H1 (cell line): ENCODE measurements at regions not wholly inside any gene's neighbourhood (a gene's known extent, or its start where the extent isn't known, plus 50 kb on each side); places are given as distances from the start of the nearest gene placed in this dataset.

ENCODE experiments used
- CTCF ChIA-PET: fragments of 300-600 bp; sonication (Branson Sonifier 250); formaldehyde crosslinking; loops from one replicate; lab custom pipeline; 2021; ENCODE audit not compliant: partially characterized antibody; lab: Charles Lee
- POLR2A ChIA-PET: fragments of 300-600 bp; sonication (Branson Sonifier 250); formaldehyde crosslinking; loops from one replicate; lab custom pipeline; 2021; ENCODE audit warnings: inconsistent platforms; ENCODE audit not compliant: partially characterized antibody; lab: Charles Lee
- DNase-seq, 2 experiments: peaks; one replicate each; pipeline versions ENCODE4 v3.0.0 to v3.0.0-alpha.2; 2010 to 2022; ENCODE audit warnings: low spot score in 2 of 2, low read depth in 1 of 2, mixed read lengths in 1 of 2
- FAIRE-seq: peaks from 2 replicates; lab custom pipeline; 2011; peaks lifted over from hg19 to GRCh38; lab: Jason Lieb, UNC
- H2AFZ ChIP-seq: 2 replicates; pipeline ENCODE4 v1.8.1; 2012; ENCODE audit warnings: low read length, inconsistent platforms
- H2AK5ac ChIP-seq: 2 replicates; pipeline ENCODE4 v1.6.1; 2013; ENCODE audit warnings: low read depth, low read length
- H2BK120ac ChIP-seq: replicated peaks from 2 replicates; pipeline ENCODE3; 2013; ENCODE audit warnings: low read depth, low read length, inconsistent platforms
- H2BK12ac ChIP-seq: 2 replicates; pipeline ENCODE4 v1.6.1; 2013; ENCODE audit warnings: low read depth, low read length
- H2BK15ac ChIP-seq: 2 replicates; pipeline ENCODE4 v1.6.1; 2013; ENCODE audit warnings: low read length
- H2BK20ac ChIP-seq: 2 replicates; pipeline ENCODE4 v1.6.1; 2013; ENCODE audit warnings: low read length
- H2BK5ac ChIP-seq: 2 replicates; pipeline ENCODE4 v1.6.1; 2013; ENCODE audit warnings: low read depth, low read length
- H3K14ac ChIP-seq: 2 replicates; pipeline ENCODE4 v1.6.1; 2013; ENCODE audit warnings: inconsistent platforms; ENCODE audit not compliant: insufficient read length
- H3K18ac ChIP-seq: 2 replicates; pipeline ENCODE4 v1.6.1; 2013; ENCODE audit warnings: low read length; ENCODE audit errors: extremely low read depth
- H3K23ac ChIP-seq: 2 replicates; pipeline ENCODE4 v1.6.1; 2013; ENCODE audit warnings: inconsistent platforms; ENCODE audit not compliant: insufficient read length
- H3K23me2 ChIP-seq: 2 replicates; pipeline ENCODE4 v1.6.1; 2013; ENCODE audit warnings: low read depth, low read length
- H3K27ac ChIP-seq: 2 replicates; pipeline ENCODE4 v1.6.1; 2011; ENCODE audit warnings: low read depth, low read length, inconsistent platforms
- H3K27me3 ChIP-seq, 4 experiments: replicated peaks in 1 of 4; 1 replicate in 1 of 4; 2 replicates in 3 of 4; pipeline versions ENCODE4 v1.6.1 to v1.8.1; 2011 to 2013; ENCODE audit warnings: low read length in 3 of 4, mild to moderate bottlenecking in 3 of 4, inconsistent platforms in 2 of 4, mixed read lengths in 2 of 4, moderate library complexity in 1 of 4; ENCODE audit not compliant: control insufficient read depth in 3 of 4, insufficient read depth in 3 of 4; ENCODE audit errors: extremely low read depth in 1 of 4
- H3K36me3 ChIP-seq, 4 experiments: 2 replicates each; pipeline versions ENCODE4 v1.6.1 to v1.8.1; 2011 to 2013; ENCODE audit warnings: mild to moderate bottlenecking in 4 of 4, low read length in 3 of 4, moderate library complexity in 2 of 4, control low read depth in 1 of 4, inconsistent platforms in 1 of 4; ENCODE audit not compliant: insufficient read depth in 4 of 4, control insufficient read depth in 2 of 4
- H3K4ac ChIP-seq: replicated peaks from 2 replicates; pipeline ENCODE3; 2013; ENCODE audit warnings: low read length, low read depth, mixed read lengths, inconsistent platforms; ENCODE audit not compliant: insufficient read length
- H3K4me1 ChIP-seq, 4 experiments: replicated peaks in 1 of 4; 1 replicate in 1 of 4; 2 replicates in 3 of 4; pipeline versions ENCODE4 v1.6.1 to v1.8.1; 2011 to 2013; ENCODE audit warnings: low read length in 3 of 4, inconsistent platforms in 2 of 4, mixed read lengths in 1 of 4; ENCODE audit not compliant: insufficient read depth in 4 of 4, control insufficient read depth in 3 of 4
- H3K4me2 ChIP-seq, 2 experiments: 2 replicates each; pipeline versions ENCODE4 v1.6.1 to v1.8.1; 2011 to 2013; ENCODE audit warnings: low read depth in 2 of 2, low read length in 2 of 2, control low read depth in 1 of 2, inconsistent platforms in 1 of 2, mild to moderate bottlenecking in 1 of 2; ENCODE audit not compliant: insufficient read depth in 1 of 2
- H3K4me3 ChIP-seq, 4 experiments: fragments of 200-600, 300-600 bp in 1 of 4; sonication (generic), shearing (Covaris generic), sonication (Bioruptor Twin) in 1 of 4; 2 replicates each; pipeline versions ENCODE4 v1.5.1 to v1.8.1; 2011 to 2016; ENCODE audit warnings: low read length in 4 of 4, low read depth in 3 of 4, control low read depth in 2 of 4, inconsistent platforms in 2 of 4, mild to moderate bottlenecking in 2 of 4, mixed read lengths in 1 of 4, moderate library complexity in 1 of 4; ENCODE audit not compliant: insufficient read depth in 2 of 4; ENCODE audit errors: extremely low read depth in 1 of 4
- H3K56ac ChIP-seq: replicated peaks from 2 replicates; pipeline ENCODE3; 2013; ENCODE audit warnings: low read depth, mild to moderate bottlenecking, mixed read lengths, low read length, inconsistent platforms; ENCODE audit not compliant: insufficient read length
- H3K79me1 ChIP-seq: 2 replicates; pipeline ENCODE4 v1.6.1; 2013; ENCODE audit warnings: low read depth, low read length, control low read depth
- H3K79me2 ChIP-seq, 2 experiments: 2 replicates each; pipeline versions ENCODE4 v1.6.1 to v1.8.1; 2012 to 2013; ENCODE audit warnings: low read length in 2 of 2, mild to moderate bottlenecking in 2 of 2, inconsistent platforms in 1 of 2; ENCODE audit not compliant: insufficient read depth in 2 of 2, control insufficient read depth in 1 of 2
- H3K9ac ChIP-seq, 4 experiments: replicated peaks in 1 of 4; 1 replicate in 1 of 4; 2 replicates in 3 of 4; pipeline versions ENCODE4 v1.6.1 to v1.8.1; 2011 to 2013; ENCODE audit warnings: low read depth in 3 of 4, low read length in 3 of 4, control low read depth in 2 of 4, mild to moderate bottlenecking in 2 of 4, moderate library complexity in 2 of 4, inconsistent platforms in 1 of 4; ENCODE audit errors: extremely low read depth in 1 of 4
- H3K9me3 ChIP-seq, 2 experiments: 2 replicates each; pipeline versions ENCODE4 v1.6.1 to v1.8.1; 2012 to 2013; ENCODE audit warnings: mild to moderate bottlenecking in 2 of 2, moderate library complexity in 2 of 2, control low read depth in 1 of 2, inconsistent platforms in 1 of 2, low read depth in 1 of 2, low read length in 1 of 2, mixed read lengths in 1 of 2; ENCODE audit not compliant: insufficient read depth in 2 of 2
- H4K20me1 ChIP-seq, 2 experiments: replicated peaks in 1 of 2; 2 replicates each; pipeline versions ENCODE3 to v1.8.1; 2011 to 2013; ENCODE audit warnings: inconsistent platforms in 2 of 2, low read length in 2 of 2, mild to moderate bottlenecking in 1 of 2; ENCODE audit not compliant: insufficient read depth in 2 of 2, control insufficient read depth in 1 of 2
- H4K5ac ChIP-seq: 2 replicates; pipeline ENCODE4 v1.6.1; 2013; ENCODE audit warnings: low read length, low read depth, mixed read lengths, inconsistent platforms; ENCODE audit not compliant: insufficient read length
- H4K8ac ChIP-seq: 2 replicates; pipeline ENCODE4 v1.8.0; 2013; ENCODE audit warnings: mild to moderate bottlenecking, moderate library complexity, low read length, inconsistent platforms; ENCODE audit not compliant: insufficient read depth; ENCODE audit errors: extremely low read depth
- H4K91ac ChIP-seq: replicated peaks from 2 replicates; pipeline ENCODE3; 2013; ENCODE audit warnings: low read length, mixed read lengths, inconsistent platforms; ENCODE audit not compliant: insufficient read length
- WGBS, 2 experiments: shearing (Covaris generic) in 1 of 2; methylation state at CpG; one replicate each; pipeline versions ENCODE4 v1.1.6 to v1.1.7; 2013 to 2015; ENCODE audit warnings: low lambda C conversion rate in 2 of 2, mixed read lengths in 2 of 2, inconsistent platforms in 1 of 2, low coverage in 1 of 2, missing lambda C conversion rate in 1 of 2; ENCODE audit not compliant: insufficient replicate concordance in 2 of 2, insufficient coverage in 1 of 2, insufficient read length in 1 of 2; ENCODE audit errors: extremely low coverage in 1 of 2, missing lambda C conversion rate in 1 of 2; 5-methylcytosine and 5-hydroxymethylcytosine counted together
- TF ChIP-seq, protein P1 (sequence below): IDR thresholded peaks from 2 replicates; pipeline ENCODE4 v1.6.1; 2012; ENCODE audit warnings: inconsistent platforms

DNA sequence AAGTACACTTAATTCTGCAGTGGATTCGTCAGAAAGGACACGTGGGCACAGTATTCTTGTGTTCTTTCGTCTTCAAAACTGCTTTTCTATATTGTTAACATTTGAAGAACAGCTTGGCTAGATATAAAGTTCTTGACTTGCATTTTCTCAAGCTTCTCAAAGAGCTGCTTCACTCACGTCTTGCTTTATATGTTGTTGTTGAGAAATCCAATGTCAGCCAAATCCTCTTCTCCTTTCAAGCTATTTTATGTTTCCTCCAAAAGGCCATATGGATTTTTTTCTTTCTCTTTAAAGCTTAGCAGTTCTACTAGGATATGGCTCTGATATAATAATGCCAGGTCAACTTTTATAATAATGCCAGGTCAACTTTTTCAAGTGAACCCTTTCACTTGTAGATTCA, 65.5 kb upstream of the CYP1B1 start:
- Histone ChIP-seq H3K27ac (no peak overlapping the region), H2BK15ac (no peak overlapping the region), H2AK5ac (no peak overlapping the region), H4K5ac (no peak overlapping the region), H2AFZ (no peak overlapping the region), H2BK12ac (no peak overlapping the region), H3K23me2 (peaks cover 3% of the 10 kb centered on the region; the same call in 1 of the 2 replicates), H2BK5ac (no peak overlapping the region), H3K4me1 (peaks cover 0 to 2% (median under 1%) of the 10 kb centered on the region in 4 experiments; a peak in 3 of 7 replicates), H3K23ac (no peak overlapping the region), H2BK20ac (no peak overlapping the region), H3K18ac (no peak overlapping the region), H3K4ac (no peak overlapping the region), H3K27me3 (no peaks in the 10 kb centered on the region), H3K4me3 (no peak overlapping the region), H3K4me2 (no peak overlapping the region), H4K8ac (no peak overlapping the region), H4K20me1 (no peaks in the 10 kb centered on the region), H3K79me2 (no peaks in the 10 kb centered on the region), H3K9me3 (peaks cover 12 to 14% of the 10 kb centered on the region in 2 experiments; a peak in 3 of 4 replicates), H3K79me1 (no peaks in the 10 kb centered on the region), H2BK120ac (no peak overlapping the region), H4K91ac (no peak overlapping the region), H3K56ac (no peak overlapping the region), H3K14ac (no peak overlapping the region), H3K9ac (no peak overlapping the region), H3K36me3 (no peaks in the 10 kb centered on the region)
- CTCF ChIA-PET: interaction anchor here (1.2 kb wide), 1 partner anchor 26 kb away, joined by 3 read pairs; no protein-coding TSS in a partner anchor
- POLR2A ChIA-PET: no interaction called here
- no peak for FAIRE-seq
- WGBS, 2 experiments: 89% methylated on average over 4 of the region's 4 CpGs; no CpG with 5 or more reads in 1 of the 2 experiments
- TF ChIP-seq, protein P1, sequence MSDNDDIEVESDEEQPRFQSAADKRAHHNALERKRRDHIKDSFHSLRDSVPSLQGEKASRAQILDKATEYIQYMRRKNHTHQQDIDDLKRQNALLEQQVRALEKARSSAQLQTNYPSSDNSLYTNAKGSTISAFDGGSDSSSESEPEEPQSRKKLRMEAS: no peak
- TF ChIP-seq, all 59 proteins: peak for 0
- no peak for DNase-seq
